MM.1S (cell line): ENCODE measurements at regions not wholly inside any gene's neighbourhood (a gene's known extent, or its start where the extent isn't known, plus 50 kb on each side); places are given as distances from the start of the nearest gene placed in this dataset.

Experiments used
- CTCF ChIP-seq: fragments of 300-600 bp; sonication (generic); IDR thresholded peaks from 2 replicates; pipeline ENCODE4 v1.5.1; 2016; ENCODE audit warnings: antibody characterized with exemption, low read length, mixed read lengths
- EZH2phosphoT487 ChIP-seq: fragments of 300-600 bp; sonication (generic); IDR thresholded peaks from 2 replicates; pipeline ENCODE4 v1.6.1; 2018; ENCODE audit warnings: antibody characterized with exemption, low read length

GRCh38 chr6:74577619-74578018, 628.2 kb downstream of the COL12A1 start:
- TF ChIP-seq EZH2phosphoT487: no peak
- TF ChIP-seq CTCF: no peak
